Loucy (cell line): ENCODE measurements at regions not wholly inside any gene's neighbourhood (a gene's known extent, or its start where the extent isn't known, plus 50 kb on each side); places are given as distances from the start of the nearest gene placed in this dataset.

Experiments
- H2AFZ ChIP-seq: fragments of 200-600 bp; sonication (generic); 2 replicates; pipeline ENCODE4 v1.6.0; 2016; ENCODE audit warnings: antibody characterized with exemption, mild to moderate bottlenecking, low read length, moderate library complexity
- H3F3A ChIP-seq: fragments of 200-600 bp; 2 replicates; pipeline ENCODE4 v1.6.0; 2016; ENCODE audit warnings: antibody characterized with exemption, low read depth, mild to moderate bottlenecking
- H3K27me3 ChIP-seq: fragments of 200-600 bp; sonication (generic); 2 replicates; pipeline ENCODE4 v1.6.1; 2014; ENCODE audit warnings: low read length, mild to moderate bottlenecking; ENCODE audit not compliant: insufficient read depth, poor library complexity, severe bottlenecking
- H3K36me3 ChIP-seq: fragments of 200-600 bp; sonication (generic); 2 replicates; pipeline ENCODE4 v1.6.1; 2016; ENCODE audit warnings: low read length; ENCODE audit not compliant: insufficient read depth
- H3K4me1 ChIP-seq: fragments of 200-600 bp; sonication (generic); 2 replicates; pipeline ENCODE4 v1.5.1; 2014; ENCODE audit warnings: low read length, mild to moderate bottlenecking; ENCODE audit not compliant: insufficient read depth, poor library complexity, severe bottlenecking
- H3K4me2 ChIP-seq: fragments of 200-600 bp; sonication (generic); 2 replicates; pipeline ENCODE4 v1.6.0; 2014; ENCODE audit warnings: antibody characterized with exemption, low read length, low read depth, mild to moderate bottlenecking; ENCODE audit not compliant: poor library complexity, severe bottlenecking
- H3K4me3 ChIP-seq: fragments of 200-600 bp; sonication (generic); 2 replicates; pipeline ENCODE4 v1.5.1; 2014; ENCODE audit warnings: low read length, mild to moderate bottlenecking, mixed read lengths; ENCODE audit not compliant: poor library complexity, severe bottlenecking
- H3K79me2 ChIP-seq: fragments of 200-600 bp; sonication (generic); 2 replicates; pipeline ENCODE4 v1.6.1; 2014; ENCODE audit warnings: low read length; ENCODE audit not compliant: insufficient read depth
- H3K9ac ChIP-seq: fragments of 200-600 bp; sonication (generic); 2 replicates; pipeline ENCODE4 v1.6.0; 2014; ENCODE audit warnings: mild to moderate bottlenecking, low read depth, low read length, moderate library complexity; ENCODE audit not compliant: poor library complexity, severe bottlenecking
- H3K9me2 ChIP-seq: fragments of 200-600 bp; sonication (generic); replicated peaks from 2 replicates; pipeline ENCODE4 v1.6.1; 2016; ENCODE audit warnings: low read depth, low read length, mixed read lengths
- H3K9me3 ChIP-seq: fragments of 200-600 bp; sonication (generic); 2 replicates; pipeline ENCODE4 v1.6.1; 2014; ENCODE audit warnings: mild to moderate bottlenecking, antibody characterized with exemption, low read length, low read depth; ENCODE audit not compliant: insufficient read depth
- H4K20me1 ChIP-seq: fragments of 200-600 bp; sonication (generic); 2 replicates; pipeline ENCODE4 v1.6.0; 2014; ENCODE audit warnings: antibody characterized with exemption, low read length, mild to moderate bottlenecking; ENCODE audit not compliant: insufficient read depth, poor library complexity, severe bottlenecking
- CTCF ChIP-seq: fragments of 200-600 bp; sonication (generic); conservative IDR thresholded peaks from 2 replicates; pipeline ENCODE4 v1.5.1; 2014; ENCODE audit warnings: mild to moderate bottlenecking, antibody characterized with exemption, low read length
- EZH2phosphoT487 ChIP-seq: fragments of 200-600 bp; IDR thresholded peaks from 2 replicates; pipeline ENCODE4 v1.6.1; 2018; ENCODE audit warnings: antibody characterized with exemption, mild to moderate bottlenecking, moderate library complexity, borderline replicate concordance

DNA sequence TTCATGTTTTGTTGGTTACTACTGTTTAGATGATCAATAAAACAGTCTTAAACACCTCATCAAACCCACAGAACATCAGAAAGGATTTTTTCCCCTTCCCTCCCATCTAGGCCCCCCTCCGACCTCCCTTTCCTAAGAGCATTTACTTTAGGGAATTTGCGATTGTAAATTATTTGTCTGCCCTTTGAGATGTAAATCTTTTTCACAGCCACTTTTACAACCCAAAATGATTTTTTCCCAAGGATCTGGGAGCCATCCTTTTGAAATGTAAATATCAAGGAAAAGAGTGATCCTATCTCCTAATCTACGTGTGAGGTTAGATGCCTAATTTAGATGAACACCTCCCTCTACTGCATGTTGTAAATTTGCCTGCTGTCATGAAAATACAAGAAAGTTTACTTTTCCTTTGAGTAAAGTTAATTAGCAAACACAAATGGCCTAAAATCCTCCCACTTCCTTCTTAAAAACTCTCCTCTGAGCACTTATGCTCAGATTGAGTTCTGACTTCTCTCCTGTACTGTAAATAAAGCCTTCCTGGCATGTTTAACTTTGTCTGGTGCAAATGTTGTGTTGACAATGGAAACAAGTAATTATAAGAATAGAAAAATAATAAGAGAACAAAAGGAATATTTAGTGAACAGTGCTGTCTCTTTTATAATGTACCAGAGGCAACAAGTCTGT is 1646.9 kb upstream of the SPRY2 start:
- Histone ChIP-seq H3K4me2 (no peak overlapping the region), H3K9me3 (no peaks in the 10 kb centered on the region), H3K4me3 (no peak overlapping the region), H3K27me3 (no peaks in the 10 kb centered on the region), H3K9ac (no peak overlapping the region), H3K4me1 (no peaks in the 10 kb centered on the region), H4K20me1 (no peaks in the 10 kb centered on the region), H3F3A (no peaks in the 10 kb centered on the region), H2AFZ (no peak overlapping the region), H3K36me3 (no peaks in the 10 kb centered on the region), H3K79me2 (no peaks in the 10 kb centered on the region), H3K9me2 (no peaks in the 10 kb centered on the region)
- TF ChIP-seq CTCF, result no peak
- TF ChIP-seq EZH2phosphoT487, result no peak

- Histone ChIP-seq H3K4me2 (no peak overlapping the region), H3K36me3 (no peaks in the 10 kb centered on the region), H3K9me3 (no peaks in the 10 kb centered on the region), H3K9ac (no peak overlapping the region), H3F3A (no peaks in the 10 kb centered on the region), H4K20me1 (no peaks in the 10 kb centered on the region), H3K79me2 (no peaks in the 10 kb centered on the region), H3K4me3 (no peak overlapping the region), H3K9me2 (no peaks in the 10 kb centered on the region), H3K27me3 (no peaks in the 10 kb centered on the region), H2AFZ (no peak overlapping the region), H3K4me1 (no peaks in the 10 kb centered on the region)
- TF ChIP-seq CTCF (no peak), EZH2phosphoT487 (no peak)
Observed at GRCh38 chr13:81987159-81987558, 1646.2 kb upstream of the SPRY2 start.

- no peak overlapping the region for H3K4me2 ChIP-seq
- H3K4me3 ChIP-seq, result no peak overlapping the region
- H3K79me2 ChIP-seq, result no peaks in the 10 kb centered on the region
- no peak for TF ChIP-seq CTCF
- no peak for TF ChIP-seq EZH2phosphoT487
- no peaks in the 10 kb centered on the region for H3K27me3 ChIP-seq
- no peaks in the 10 kb centered on the region for H3K9me3 ChIP-seq
- no peaks in the 10 kb centered on the region for H3K4me1 ChIP-seq
- no peaks in the 10 kb centered on the region for H4K20me1 ChIP-seq
- no peak overlapping the region for H2AFZ ChIP-seq
- no peaks in the 10 kb centered on the region for H3K9me2 ChIP-seq
- H3K9ac ChIP-seq, result no peak overlapping the region
- no peaks in the 10 kb centered on the region for H3F3A ChIP-seq
- no peaks in the 10 kb centered on the region for H3K36me3 ChIP-seq
Observed at GRCh38 chr13:81986308-81986707, 1645.4 kb upstream of the SPRY2 start.
